NB4 (cell line): ENCODE measurements at regions not wholly inside any gene's neighbourhood (a gene's known extent, or its start where the extent isn't known, plus 50 kb on each side); places are given as distances from the start of the nearest gene placed in this dataset.
A peak's percentile ranks its signal among the peaks of the same experiment; 100 is the strongest.

ENCODE experiments used
- DNase-seq: peaks from one replicate; pipeline ENCODE4 v3.0.0; 2010; ENCODE audit warnings: low read depth
- H3K4me3 ChIP-seq: one replicate; pipeline ENCODE4 v1.5.1; 2011; ENCODE audit warnings: mild to moderate bottlenecking, low read depth, low read length, moderate library complexity
- CTCF ChIP-seq: IDR thresholded peaks from one replicate; pipeline ENCODE4 v1.5.1; 2012; ENCODE audit warnings: low read depth, low read length
- MAX ChIP-seq: IDR thresholded peaks from 2 replicates; pipeline ENCODE4 v1.6.1; 2011; ENCODE audit warnings: low read depth, low read length
- MYC ChIP-seq: IDR thresholded peaks from 2 replicates; pipeline ENCODE4 v1.6.1; 2011; ENCODE audit warnings: low read depth, low read length
- POLR2A ChIP-seq: IDR thresholded peaks from 2 replicates; pipeline ENCODE4 v1.6.1; 2011; ENCODE audit warnings: mild to moderate bottlenecking; ENCODE audit not compliant: insufficient read length; ENCODE audit errors: extremely low read depth

- DNase-seq, result no peak
- no peak overlapping the region for H3K4me3 ChIP-seq
- TF ChIP-seq CTCF (no peak), MYC (no peak), POLR2A (no peak), MAX (no peak)
Observed at GRCh38 chr12:97764700-97765099, 302.1 kb downstream of the RMST start.

- no peak for DNase-seq
- no peak overlapping the region for H3K4me3 ChIP-seq
- TF ChIP-seq POLR2A, result no peak
- TF ChIP-seq CTCF, result no peak
- TF ChIP-seq MAX, result no peak
- TF ChIP-seq MYC, result no peak
Observed at GRCh38 chr12:97767347-97767746, 304.7 kb downstream of the RMST start.

- H3K4me3 ChIP-seq, result no peak overlapping the region
- peak; percentile 28 for DNase-seq
- TF ChIP-seq MAX, result no peak
- TF ChIP-seq CTCF, result no peak
- no peak for TF ChIP-seq POLR2A
- TF ChIP-seq MYC, result no peak
Observed at GRCh38 chr12:97778111-97778510, 315.5 kb downstream of the RMST start.

GRCh38 chr12:97781342-97781741 is 318.7 kb downstream of the RMST start:
- DNase-seq, result no peak
- H3K4me3 ChIP-seq, result no peak overlapping the region
- TF ChIP-seq MYC, result no peak
- no peak for TF ChIP-seq CTCF
- no peak for TF ChIP-seq MAX
- no peak for TF ChIP-seq POLR2A

- no peak overlapping the region for H3K4me3 ChIP-seq
- no peak for TF ChIP-seq CTCF
- no peak for TF ChIP-seq MYC
- no peak for TF ChIP-seq MAX
- TF ChIP-seq POLR2A, result no peak
- DNase-seq, result no peak
Observed at GRCh38 chr12:97784904-97785303, 322.3 kb downstream of the RMST start.

GRCh38 chr12:97790281-97790680 is 327.7 kb downstream of the RMST start:
- H3K4me3 ChIP-seq, result no peak overlapping the region
- TF ChIP-seq MAX (no peak), POLR2A (no peak), MYC (no peak), CTCF (no peak)
- no peak for DNase-seq
